ENCODE measurements at regions not wholly inside any gene's neighbourhood (a gene's known extent, or its start where the extent isn't known, plus 50 kb on each side); places are given as distances from the start of the nearest gene placed in this dataset.

GRCh38 chr1:55375617-55376258 is 160.6 kb upstream of the USP24 start:
- TF ChIP-seq, protein P1, sequence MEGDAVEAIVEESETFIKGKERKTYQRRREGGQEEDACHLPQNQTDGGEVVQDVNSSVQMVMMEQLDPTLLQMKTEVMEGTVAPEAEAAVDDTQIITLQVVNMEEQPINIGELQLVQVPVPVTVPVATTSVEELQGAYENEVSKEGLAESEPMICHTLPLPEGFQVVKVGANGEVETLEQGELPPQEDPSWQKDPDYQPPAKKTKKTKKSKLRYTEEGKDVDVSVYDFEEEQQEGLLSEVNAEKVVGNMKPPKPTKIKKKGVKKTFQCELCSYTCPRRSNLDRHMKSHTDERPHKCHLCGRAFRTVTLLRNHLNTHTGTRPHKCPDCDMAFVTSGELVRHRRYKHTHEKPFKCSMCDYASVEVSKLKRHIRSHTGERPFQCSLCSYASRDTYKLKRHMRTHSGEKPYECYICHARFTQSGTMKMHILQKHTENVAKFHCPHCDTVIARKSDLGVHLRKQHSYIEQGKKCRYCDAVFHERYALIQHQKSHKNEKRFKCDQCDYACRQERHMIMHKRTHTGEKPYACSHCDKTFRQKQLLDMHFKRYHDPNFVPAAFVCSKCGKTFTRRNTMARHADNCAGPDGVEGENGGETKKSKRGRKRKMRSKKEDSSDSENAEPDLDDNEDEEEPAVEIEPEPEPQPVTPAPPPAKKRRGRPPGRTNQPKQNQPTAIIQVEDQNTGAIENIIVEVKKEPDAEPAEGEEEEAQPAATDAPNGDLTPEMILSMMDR (conservative IDR thresholded peaks at IDR 0.05; ENCODE audit: low read length): peak; percentile 91
- TF ChIP-seq EZH2phosphoT487 (IDR thresholded peaks at IDR 0.05; ENCODE audit: borderline replicate concordance, low read depth, low read length): no peak
